HG03025 (cell line): ENCODE measurements at regions not wholly inside any gene's neighbourhood (a gene's known extent, or its start where the extent isn't known, plus 50 kb on each side); places are given as distances from the start of the nearest gene placed in this dataset.

Experiments
- ATAC-seq: cut with Tn5 transposase; IDR thresholded peaks from one replicate; pipeline ENCODE4 v1.9.1; 2021; ENCODE audit warnings: mild to moderate bottlenecking, moderate library complexity; ENCODE audit not compliant: unreplicated experiment, low FRiP score

DNA sequence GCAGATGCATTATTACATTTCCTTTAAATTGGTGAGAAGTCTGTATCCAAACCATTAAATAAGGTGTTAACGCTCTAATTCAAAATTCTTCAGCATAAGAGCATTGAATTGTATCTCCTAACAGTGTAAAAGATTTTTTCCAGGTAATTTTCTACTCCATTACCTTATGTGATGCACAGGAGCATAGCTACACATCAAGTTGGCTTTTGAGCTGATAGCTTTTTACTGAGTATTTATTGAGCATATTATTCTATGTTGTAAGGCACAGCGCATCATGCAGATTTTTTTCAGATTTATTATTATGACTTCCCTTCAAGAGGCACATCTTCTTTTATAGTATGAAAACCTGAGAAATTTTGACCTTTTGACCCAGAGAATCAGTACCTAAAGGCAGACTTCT lies 270.7 kb upstream of the MIR17HG start:
- ATAC-seq: no peak

- ATAC-seq: no peak
Observed at GRCh38 chr13:91078093-91078679, 269.3 kb upstream of the MIR17HG start.

GRCh38 chr13:91079176-91079575 lies 268.3 kb upstream of the MIR17HG start:
- ATAC-seq: no peak

- no peak for ATAC-seq
Observed at GRCh38 chr13:91085127-91085526, 262.4 kb upstream of the MIR17HG start.

- no peak for ATAC-seq
Observed at GRCh38 chr13:91086936-91087716, 260.4 kb upstream of the MIR17HG start.

DNA sequence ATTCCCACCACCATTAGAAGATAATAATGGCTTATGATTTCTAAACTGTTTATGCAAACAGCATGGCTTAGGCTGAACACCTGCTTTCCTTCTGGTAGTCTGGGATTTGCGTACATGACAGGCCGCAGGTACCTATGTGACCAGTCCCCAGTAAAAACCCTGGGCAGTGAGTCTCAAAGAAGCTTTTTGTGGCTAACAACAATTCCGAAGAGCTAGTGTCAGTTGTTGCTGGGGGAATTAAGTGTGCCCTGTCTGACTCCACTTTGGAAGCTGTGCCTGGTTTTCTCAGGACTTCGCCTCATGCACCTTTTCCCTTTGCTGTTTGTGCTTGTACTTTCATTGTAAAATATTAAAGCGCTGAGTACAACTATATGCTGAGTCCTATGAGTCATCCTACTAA lies 250.2 kb upstream of the MIR17HG start:
- ATAC-seq: no peak

GRCh38 chr13:91099877-91100276 lies 247.6 kb upstream of the MIR17HG start:
- no peak for ATAC-seq

DNA sequence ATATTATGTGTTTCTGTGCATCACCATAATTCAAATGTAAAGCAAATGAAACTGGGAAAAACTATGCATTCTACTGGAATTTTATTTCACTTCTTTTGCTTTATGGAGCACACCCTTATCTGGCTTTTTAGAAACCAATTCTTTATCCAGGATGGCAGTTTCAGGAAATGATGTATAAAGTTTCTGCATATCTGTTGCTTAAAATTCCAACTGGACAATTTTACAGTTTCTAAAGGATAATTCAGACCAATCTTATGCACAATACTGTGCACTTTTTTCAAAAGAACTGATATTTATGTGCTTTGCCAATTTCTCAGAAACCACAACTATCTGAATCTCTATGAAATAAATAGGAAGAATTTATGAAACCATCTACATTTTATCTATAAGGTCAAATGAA lies 246.5 kb upstream of the MIR17HG start:
- ATAC-seq: no peak

DNA sequence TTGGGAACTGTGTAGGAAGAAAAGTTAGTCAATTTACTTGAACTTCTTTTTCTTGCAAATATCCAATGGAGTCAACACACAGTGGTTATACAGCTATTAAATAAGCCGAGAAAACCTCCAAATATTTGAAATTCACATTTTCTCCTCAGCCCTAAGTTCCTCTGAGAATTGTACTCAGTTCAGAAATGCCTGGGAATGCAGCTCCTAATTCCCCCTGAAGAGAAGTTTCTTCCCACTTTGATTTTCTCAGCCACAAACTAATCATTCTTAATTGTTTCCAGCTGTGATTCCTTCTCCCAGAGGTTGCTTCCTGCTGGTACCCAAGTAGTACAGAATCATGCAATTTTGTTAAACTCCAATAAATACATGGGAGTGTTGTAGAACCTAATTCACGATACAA lies 246.1 kb upstream of the MIR17HG start:
- no peak for ATAC-seq

DNA sequence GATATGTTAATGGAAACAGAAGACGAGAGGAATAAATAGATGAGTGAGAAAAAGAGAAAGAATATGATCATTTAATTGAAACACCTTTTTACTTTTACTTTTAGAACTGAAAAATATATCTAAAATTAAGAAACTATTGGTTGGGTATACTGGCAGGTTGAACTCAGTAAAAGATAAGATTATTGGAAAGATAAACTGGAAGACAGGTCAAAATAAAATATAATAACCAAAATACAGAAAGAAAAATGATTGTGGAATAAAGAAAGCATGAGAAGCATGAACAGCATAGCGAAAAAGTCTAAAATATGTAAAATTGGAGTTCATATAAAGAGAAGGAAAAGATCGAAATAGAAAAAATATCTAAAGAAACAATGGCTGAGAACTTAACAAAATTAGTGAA lies 242.2 kb upstream of the MIR17HG start:
- ATAC-seq: no peak

- ATAC-seq: no peak
Observed at GRCh38 chr13:91106565-91106964, 240.9 kb upstream of the MIR17HG start.

DNA sequence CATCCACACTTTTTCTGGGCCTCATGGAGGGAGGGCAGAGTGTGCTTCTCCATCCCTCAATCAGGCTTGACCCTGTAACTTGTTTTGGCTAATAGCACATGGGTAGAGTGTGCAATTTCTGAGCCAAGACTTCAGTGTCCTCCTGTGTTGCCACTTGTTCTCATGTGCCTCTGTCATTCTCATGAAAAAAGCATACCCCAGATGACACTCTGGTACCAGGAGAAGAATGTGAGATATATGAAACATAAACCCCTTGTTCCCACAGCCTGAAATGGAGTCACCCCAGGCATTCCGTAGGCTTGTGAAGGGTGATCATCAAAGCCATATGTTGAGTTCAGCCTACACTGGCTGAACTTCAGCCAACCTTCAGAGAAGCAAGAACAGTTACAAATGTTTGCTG lies 239.2 kb upstream of the MIR17HG start:
- ATAC-seq: no peak

GRCh38 chr13:91111476-91112200 lies 235.8 kb upstream of the MIR17HG start:
- ATAC-seq: no peak

- ATAC-seq: no peak
Observed at GRCh38 chr13:91112201-91112923, 235.1 kb upstream of the MIR17HG start.

DNA sequence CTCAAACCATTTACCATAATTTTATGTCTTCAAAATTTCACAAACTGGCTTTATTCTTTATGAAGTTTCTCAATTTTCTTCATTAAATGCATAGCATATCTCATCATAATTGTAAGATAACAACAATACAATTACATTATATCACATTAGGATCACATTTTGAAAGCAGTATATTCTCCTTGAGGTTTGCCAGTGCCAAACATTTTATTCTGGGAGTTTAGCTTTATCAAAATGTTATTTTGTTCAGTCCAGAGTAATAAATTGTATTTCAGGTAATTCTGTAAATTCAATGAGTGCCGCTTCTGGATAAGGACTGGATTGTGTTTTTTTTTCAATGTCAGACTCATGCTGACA lies 234.6 kb upstream of the MIR17HG start:
- ATAC-seq: no peak

GRCh38 chr13:91115776-91116175 lies 231.7 kb upstream of the MIR17HG start:
- ATAC-seq: no peak

DNA sequence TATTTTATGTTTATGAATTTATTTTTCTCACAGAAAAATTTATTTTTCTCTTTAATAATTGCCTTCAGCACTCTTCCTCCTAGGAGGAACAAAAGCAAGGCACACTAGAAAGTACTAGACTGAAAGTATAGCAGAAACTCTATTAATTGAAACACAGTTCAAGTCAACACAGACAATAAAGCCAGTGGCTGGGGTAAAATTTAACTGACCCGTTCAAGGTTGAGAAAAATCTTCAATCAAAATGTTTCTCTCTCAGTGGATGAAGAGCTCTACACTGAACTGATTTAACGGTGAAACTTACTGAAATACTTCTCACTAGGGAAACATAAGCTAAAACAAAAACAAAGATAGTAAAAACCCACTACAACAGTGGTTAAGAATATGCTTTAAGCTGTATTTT lies 230.1 kb upstream of the MIR17HG start:
- ATAC-seq: no peak

DNA sequence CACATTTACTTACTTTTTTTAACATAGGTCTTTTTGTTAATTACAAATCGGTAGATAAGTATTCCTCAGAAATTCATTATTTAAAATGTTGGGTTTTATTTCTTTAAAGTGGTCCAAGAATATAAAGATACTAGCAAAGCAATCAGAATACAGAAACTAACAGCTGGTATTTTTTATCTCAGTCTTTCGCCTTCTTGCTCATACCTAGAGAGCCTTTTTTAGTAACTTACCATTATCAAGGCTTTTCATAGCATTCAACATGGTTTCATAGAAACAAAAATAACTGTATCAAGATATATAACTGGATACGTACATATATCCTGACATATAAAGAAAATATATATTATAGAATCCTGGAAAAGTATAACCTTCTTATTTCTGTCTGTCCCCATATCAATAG lies 227.8 kb upstream of the MIR17HG start:
- ATAC-seq: no peak

- no peak for ATAC-seq
Observed at GRCh38 chr13:91122766-91123165, 224.7 kb upstream of the MIR17HG start.

DNA sequence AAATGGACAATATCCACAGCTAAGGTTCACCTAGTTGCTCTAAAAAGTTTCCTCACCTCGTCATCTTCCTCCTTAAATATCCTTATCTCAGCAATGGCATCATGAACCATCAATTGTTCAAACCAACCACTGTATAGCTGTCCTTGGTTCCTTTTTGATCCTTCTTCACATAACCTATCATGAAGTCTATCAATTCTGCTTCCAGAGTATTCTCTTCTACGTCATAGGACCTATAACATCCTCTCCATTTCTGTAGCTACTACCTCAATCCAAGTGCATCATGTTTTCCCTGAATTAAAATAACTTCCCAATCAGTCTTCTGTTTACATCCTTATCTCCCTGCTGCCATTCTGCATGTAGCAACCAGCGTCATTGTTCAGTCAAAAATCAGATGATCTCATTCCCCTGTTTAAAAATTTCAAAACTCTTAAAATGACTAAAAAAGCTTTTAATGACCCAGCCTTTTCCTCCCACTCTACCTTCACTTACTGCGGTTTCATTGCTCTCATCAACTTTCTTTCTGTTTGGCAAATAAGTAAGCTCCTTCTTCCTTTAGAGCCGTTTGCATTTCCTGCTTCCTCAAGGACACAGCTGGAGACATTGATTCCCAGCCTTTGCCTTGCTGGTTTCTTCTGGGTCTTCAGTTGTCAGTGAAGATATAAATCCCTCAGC lies 223.9 kb upstream of the MIR17HG start:
- no peak for ATAC-seq

- ATAC-seq: no peak
Observed at GRCh38 chr13:91126806-91127205, 220.7 kb upstream of the MIR17HG start.
